ENCODE measurements at regions not wholly inside any gene's neighbourhood (a gene's known extent, or its start where the extent isn't known, plus 50 kb on each side); places are given as distances from the start of the nearest gene placed in this dataset.

- TF ChIP-seq ELK4 (CRISPR knock-in tag; IDR thresholded peaks at IDR 0.05; ENCODE audit: borderline replicate concordance) (no peak), KLF16 (CRISPR knock-in tag; IDR thresholded peaks at IDR 0.05) (peak in 1 of 2 experiments; percentile 83; a peak in 2 of 4 replicates), ZNF256 (CRISPR knock-in tag; conservative IDR thresholded peaks at IDR 0.05) (no peak), EEA1 (CRISPR knock-in tag; IDR thresholded peaks at IDR 0.05; ENCODE audit: borderline replicate concordance) (no peak), RCOR2 (CRISPR knock-in tag; IDR thresholded peaks at IDR 0.05) (peak; percentile 95), FOXP1 (IDR thresholded peaks at IDR 0.05) (no peak), FOXP1 (CRISPR knock-in tag; IDR thresholded peaks at IDR 0.05) (peak; percentile 91), RFX1 (IDR thresholded peaks at IDR 0.05) (no peak), CC2D1A (CRISPR knock-in tag; IDR thresholded peaks at IDR 0.05) (no peak), ZNF550 (CRISPR knock-in tag; IDR thresholded peaks at IDR 0.05; ENCODE audit: borderline replicate concordance) (no peak), ZNF552 (CRISPR knock-in tag; IDR thresholded peaks at IDR 0.05; ENCODE audit: borderline replicate concordance) (0 out of 2 replicates have a peak, but pooled peaks have one; percentile 48), ZNF512B (CRISPR knock-in tag; IDR thresholded peaks at IDR 0.05; ENCODE audit: borderline replicate concordance) (no peak), ZFP37 (CRISPR knock-in tag; IDR thresholded peaks at IDR 0.05; ENCODE audit: borderline replicate concordance) (no peak), FOXO4 (CRISPR knock-in tag; conservative IDR thresholded peaks at IDR 0.05) (no peak), THAP9 (CRISPR knock-in tag; IDR thresholded peaks at IDR 0.05; ENCODE audit: borderline replicate concordance) (0 out of 2 replicates have a peak, but pooled peaks have one; percentile 23), SCMH1 (CRISPR knock-in tag; IDR thresholded peaks at IDR 0.05; ENCODE audit: borderline replicate concordance) (no peak), EED (CRISPR knock-in tag; IDR thresholded peaks at IDR 0.05) (no peak), E2F5 (CRISPR knock-in tag; conservative IDR thresholded peaks at IDR 0.05) (no peak), GABPB1 (CRISPR knock-in tag; IDR thresholded peaks at IDR 0.05) (peak; percentile 32)
These were observed 156.9 kb downstream of the VEGFA start (continued) for GRCh38 chr6:43926634-43927531.
